ENCODE measurements at regions not wholly inside any gene's neighbourhood (a gene's known extent, or its start where the extent isn't known, plus 50 kb on each side); places are given as distances from the start of the nearest gene placed in this dataset.

- H3K27me3 ChIP-seq (ENCODE audit: insufficient read depth, insufficient read length), result no peaks in the 10 kb centered on the region
- H3K36me3 ChIP-seq (ENCODE audit: insufficient read depth, insufficient read length, low read length), result no peaks in the 10 kb centered on the region
- TF ChIP-seq SUZ12 (IDR thresholded peaks at IDR 0.05; ENCODE audit: extremely low read depth, insufficient read depth, insufficient read length) (no peak), YY1 (IDR thresholded peaks at IDR 0.05; ENCODE audit: insufficient read depth, insufficient read length) (no peak), ZNF274 (IDR thresholded peaks at IDR 0.05; ENCODE audit: low read depth, low read length) (no peak)
- no peak for DNase-seq (ENCODE audit: low read depth, low spot score)
- no peak overlapping the region for H3K9ac ChIP-seq (ENCODE audit: insufficient read length, low read depth)
- no peak overlapping the region for H3K4me3 ChIP-seq (ENCODE audit: insufficient read length, low read depth)
- H3K9me3 ChIP-seq (ENCODE audit: insufficient read depth, low read length), result no peaks in the 10 kb centered on the region
- no peaks in the 10 kb centered on the region for H3K4me1 ChIP-seq (ENCODE audit: insufficient read depth, insufficient read length)
Measured at GRCh38 chr14:105836730-105837129, 310.3 kb downstream of the TMEM121 start.

GRCh38 chr14:105837349-105838063 is 311.1 kb downstream of the TMEM121 start:
- Histone ChIP-seq H3K27me3 (ENCODE audit: insufficient read depth, insufficient read length) (no peaks in the 10 kb centered on the region), H3K4me1 (ENCODE audit: insufficient read depth, insufficient read length) (no peaks in the 10 kb centered on the region), H3K9ac (ENCODE audit: insufficient read length, low read depth) (no peak overlapping the region), H3K4me3 (ENCODE audit: insufficient read length, low read depth) (no peak overlapping the region), H3K9me3 (ENCODE audit: insufficient read depth, low read length) (no peaks in the 10 kb centered on the region), H3K36me3 (ENCODE audit: insufficient read depth, insufficient read length, low read length) (no peaks in the 10 kb centered on the region)
- no peak for DNase-seq (ENCODE audit: low read depth, low spot score)
- no peak for TF ChIP-seq ZNF274 (IDR thresholded peaks at IDR 0.05; ENCODE audit: low read depth, low read length)
- TF ChIP-seq SUZ12 (IDR thresholded peaks at IDR 0.05; ENCODE audit: extremely low read depth, insufficient read depth, insufficient read length), result no peak
- no peak for TF ChIP-seq YY1 (IDR thresholded peaks at IDR 0.05; ENCODE audit: insufficient read depth, insufficient read length)

- no peaks in the 10 kb centered on the region for H3K27me3 ChIP-seq (ENCODE audit: insufficient read depth, insufficient read length)
- no peaks in the 10 kb centered on the region for H3K9me3 ChIP-seq (ENCODE audit: insufficient read depth, low read length)
- no peak overlapping the region for H3K4me3 ChIP-seq (ENCODE audit: insufficient read length, low read depth)
- no peaks in the 10 kb centered on the region for H3K36me3 ChIP-seq (ENCODE audit: insufficient read depth, insufficient read length, low read length)
- no peak overlapping the region for H3K9ac ChIP-seq (ENCODE audit: insufficient read length, low read depth)
- no peak for DNase-seq (ENCODE audit: low read depth, low spot score)
- TF ChIP-seq ZNF274 (IDR thresholded peaks at IDR 0.05; ENCODE audit: low read depth, low read length) (no peak), YY1 (IDR thresholded peaks at IDR 0.05; ENCODE audit: insufficient read depth, insufficient read length) (no peak), SUZ12 (IDR thresholded peaks at IDR 0.05; ENCODE audit: extremely low read depth, insufficient read depth, insufficient read length) (no peak)
- H3K4me1 ChIP-seq (ENCODE audit: insufficient read depth, insufficient read length), result no peaks in the 10 kb centered on the region
Measured at GRCh38 chr14:105838107-105838506, 311.7 kb downstream of the TMEM121 start.

- Histone ChIP-seq H3K9me3 (ENCODE audit: insufficient read depth, low read length) (no peaks in the 10 kb centered on the region), H3K4me1 (ENCODE audit: insufficient read depth, insufficient read length) (no peaks in the 10 kb centered on the region), H3K9ac (ENCODE audit: insufficient read length, low read depth) (no peak overlapping the region), H3K36me3 (ENCODE audit: insufficient read depth, insufficient read length, low read length) (no peaks in the 10 kb centered on the region), H3K27me3 (ENCODE audit: insufficient read depth, insufficient read length) (no peaks in the 10 kb centered on the region), H3K4me3 (ENCODE audit: insufficient read length, low read depth) (no peak overlapping the region)
- no peak for TF ChIP-seq ZNF274 (IDR thresholded peaks at IDR 0.05; ENCODE audit: low read depth, low read length)
- no peak for TF ChIP-seq SUZ12 (IDR thresholded peaks at IDR 0.05; ENCODE audit: extremely low read depth, insufficient read depth, insufficient read length)
- TF ChIP-seq YY1 (IDR thresholded peaks at IDR 0.05; ENCODE audit: insufficient read depth, insufficient read length), result no peak
- DNase-seq (ENCODE audit: low read depth, low spot score), result no peak
Measured at GRCh38 chr14:105838591-105839424, 312.4 kb downstream of the TMEM121 start.

- Histone ChIP-seq H3K9ac (ENCODE audit: insufficient read length, low read depth) (no peak overlapping the region), H3K9me3 (ENCODE audit: insufficient read depth, low read length) (no peaks in the 10 kb centered on the region), H3K36me3 (ENCODE audit: insufficient read depth, insufficient read length, low read length) (no peaks in the 10 kb centered on the region), H3K4me1 (ENCODE audit: insufficient read depth, insufficient read length) (no peaks in the 10 kb centered on the region), H3K27me3 (ENCODE audit: insufficient read depth, insufficient read length) (no peaks in the 10 kb centered on the region), H3K4me3 (ENCODE audit: insufficient read length, low read depth) (no peak overlapping the region)
- no peak for DNase-seq (ENCODE audit: low read depth, low spot score)
- TF ChIP-seq YY1 (IDR thresholded peaks at IDR 0.05; ENCODE audit: insufficient read depth, insufficient read length) (no peak), SUZ12 (IDR thresholded peaks at IDR 0.05; ENCODE audit: extremely low read depth, insufficient read depth, insufficient read length) (no peak), ZNF274 (IDR thresholded peaks at IDR 0.05; ENCODE audit: low read depth, low read length) (no peak)
Measured at GRCh38 chr14:105839425-105840265, 313.3 kb downstream of the TMEM121 start.

GRCh38 chr14:105840266-105841021 is 314.1 kb downstream of the TMEM121 start:
- no peaks in the 10 kb centered on the region for H3K27me3 ChIP-seq (ENCODE audit: insufficient read depth, insufficient read length)
- TF ChIP-seq ZNF274 (IDR thresholded peaks at IDR 0.05; ENCODE audit: low read depth, low read length) (no peak), YY1 (IDR thresholded peaks at IDR 0.05; ENCODE audit: insufficient read depth, insufficient read length) (no peak), SUZ12 (IDR thresholded peaks at IDR 0.05; ENCODE audit: extremely low read depth, insufficient read depth, insufficient read length) (no peak)
- H3K36me3 ChIP-seq (ENCODE audit: insufficient read depth, insufficient read length, low read length), result no peaks in the 10 kb centered on the region
- H3K9me3 ChIP-seq (ENCODE audit: insufficient read depth, low read length), result no peaks in the 10 kb centered on the region
- no peak overlapping the region for H3K4me3 ChIP-seq (ENCODE audit: insufficient read length, low read depth)
- no peak overlapping the region for H3K9ac ChIP-seq (ENCODE audit: insufficient read length, low read depth)
- H3K4me1 ChIP-seq (ENCODE audit: insufficient read depth, insufficient read length), result no peaks in the 10 kb centered on the region
- DNase-seq (ENCODE audit: low read depth, low spot score), result no peak

Data from NT2/D1 (cell line).